HG02884 (cell line): ENCODE measurements at regions not wholly inside any gene's neighbourhood (a gene's known extent, or its start where the extent isn't known, plus 50 kb on each side); places are given as distances from the start of the nearest gene placed in this dataset.
"Not testable (repeated sequence)": the region's sequence is repeated elsewhere in the genome, so short reads cannot be mapped to it uniquely, and the experiment has no call there.

Experiments used
- ATAC-seq: cut with Tn5 transposase; IDR thresholded peaks from one replicate; pipeline ENCODE4 v1.9.1; 2021; ENCODE audit warnings: mild to moderate bottlenecking, moderate library complexity; ENCODE audit not compliant: unreplicated experiment

DNA sequence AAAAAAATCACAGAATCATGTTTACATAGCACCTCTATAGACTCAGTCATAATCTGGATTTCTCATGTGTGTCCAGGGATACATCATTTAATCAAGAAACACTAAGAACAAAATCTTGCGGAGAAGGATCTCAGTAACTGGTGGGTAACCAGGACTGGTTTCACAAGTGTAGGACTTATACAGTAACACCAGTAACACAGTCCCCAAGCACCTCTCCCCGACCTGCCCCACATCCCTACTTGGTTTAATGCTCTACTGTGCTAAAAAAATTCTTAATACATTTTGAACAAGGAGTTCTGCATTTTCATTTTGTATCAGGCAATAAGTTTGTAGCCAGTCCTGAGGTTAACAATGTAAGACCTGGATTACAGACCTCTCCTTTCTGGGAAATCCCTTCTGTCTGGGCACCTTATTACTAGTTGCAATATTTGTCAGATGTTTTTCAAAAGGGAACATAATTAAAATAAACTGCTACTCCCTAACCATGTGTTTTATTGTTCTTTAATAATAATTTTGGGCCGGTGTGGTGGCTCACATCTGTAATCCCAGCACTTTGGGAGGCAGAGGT is 57.6 kb upstream of the BBX start:
- no peak for ATAC-seq

DNA sequence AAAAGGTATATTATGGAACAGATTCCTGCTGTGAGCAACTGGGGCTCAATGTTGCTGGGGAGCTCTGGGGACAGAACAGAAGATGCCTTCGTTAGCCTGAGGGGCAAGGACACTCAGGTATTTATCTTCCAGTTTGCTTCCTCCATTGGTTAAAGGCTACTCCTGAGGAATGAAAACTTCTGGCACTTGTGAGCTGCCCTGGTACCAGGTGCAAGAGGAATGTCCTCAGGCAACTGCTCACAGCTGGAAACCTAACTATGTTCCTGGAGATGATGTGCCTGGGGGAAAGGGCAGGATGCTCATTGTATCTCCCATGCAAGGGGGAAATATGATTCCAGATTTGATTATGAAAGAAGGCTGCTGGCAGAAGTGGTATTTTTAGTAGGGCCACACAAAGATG is 54.0 kb upstream of the BBX start:
- ATAC-seq = no peak

DNA sequence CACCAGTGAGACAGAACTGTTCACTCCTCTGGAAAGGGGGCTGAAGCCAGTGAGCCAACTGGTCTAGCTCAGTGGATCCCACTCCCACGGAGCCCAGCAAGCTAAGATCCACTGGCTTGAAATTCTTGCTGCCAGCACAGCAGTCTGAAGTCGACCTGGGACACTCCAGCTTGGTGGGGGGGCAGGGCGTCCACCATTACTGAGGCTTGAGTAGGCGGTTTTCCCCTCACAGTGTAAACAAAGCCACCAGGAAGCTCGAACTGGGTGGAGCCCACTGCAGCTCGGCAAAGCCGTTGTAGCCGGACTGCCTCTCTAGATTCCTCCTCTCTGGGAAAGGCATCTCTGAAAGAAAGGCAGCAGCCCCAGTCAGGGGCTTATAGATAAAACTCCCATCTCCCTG is 52.3 kb upstream of the BBX start:
- not testable (repeated sequence) for ATAC-seq
